GM18499 (cell line): ENCODE measurements at regions not wholly inside any gene's neighbourhood (a gene's known extent, or its start where the extent isn't known, plus 50 kb on each side); places are given as distances from the start of the nearest gene placed in this dataset.
"Not testable (repeated sequence)": the region's sequence is repeated elsewhere in the genome, so short reads cannot be mapped to it uniquely, and the experiment has no call there.

ENCODE experiments used
- ATAC-seq: cut with Tn5 transposase; IDR thresholded peaks from one replicate; pipeline ENCODE4 v1.9.1; 2021; ENCODE audit warnings: moderate number of reproducible peaks; ENCODE audit not compliant: insufficient read depth, unreplicated experiment

DNA sequence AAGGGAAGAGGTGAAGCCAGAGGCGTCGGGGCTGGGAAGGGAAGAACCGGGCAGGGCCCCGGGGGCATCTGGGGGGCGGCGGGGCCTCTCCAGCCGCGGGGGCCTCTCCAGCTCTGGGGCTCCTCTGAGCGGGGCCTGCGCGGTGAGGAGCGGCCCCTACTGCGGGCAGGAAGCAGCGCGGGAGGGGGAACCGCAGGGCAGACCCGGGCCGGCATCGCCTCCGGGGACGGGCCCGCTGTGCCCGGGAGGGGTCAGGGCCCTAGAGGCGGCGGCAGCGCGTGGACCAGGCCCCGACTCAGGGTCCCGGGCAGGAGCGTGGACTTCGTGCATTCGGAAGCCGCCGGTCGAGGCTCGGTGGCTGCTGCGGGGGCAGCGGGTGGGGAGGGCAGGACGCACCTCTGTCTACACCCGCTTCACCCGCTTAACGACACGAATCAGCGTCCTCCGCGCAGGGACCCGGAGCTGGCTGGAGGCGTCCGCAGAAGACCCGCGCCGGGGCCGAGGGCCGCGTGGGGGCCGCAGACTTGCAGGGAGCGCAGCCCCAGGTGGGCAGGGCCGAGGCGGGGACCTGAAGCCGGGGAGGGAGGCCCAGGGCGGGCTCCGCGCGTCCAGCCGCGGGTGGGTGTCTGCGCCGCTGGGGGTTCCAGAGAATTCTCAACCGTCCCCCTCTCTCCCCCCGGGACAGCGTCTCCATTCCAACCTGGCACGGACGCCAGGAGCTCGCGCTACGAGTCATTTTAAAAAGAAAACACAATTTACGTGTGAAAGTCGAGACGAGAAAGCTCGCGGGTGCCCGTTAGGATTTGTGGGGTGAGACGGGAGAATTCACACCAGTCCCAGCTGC lies 345.0 kb downstream of the ADGRD1 start:
- not testable (repeated sequence) for ATAC-seq

DNA sequence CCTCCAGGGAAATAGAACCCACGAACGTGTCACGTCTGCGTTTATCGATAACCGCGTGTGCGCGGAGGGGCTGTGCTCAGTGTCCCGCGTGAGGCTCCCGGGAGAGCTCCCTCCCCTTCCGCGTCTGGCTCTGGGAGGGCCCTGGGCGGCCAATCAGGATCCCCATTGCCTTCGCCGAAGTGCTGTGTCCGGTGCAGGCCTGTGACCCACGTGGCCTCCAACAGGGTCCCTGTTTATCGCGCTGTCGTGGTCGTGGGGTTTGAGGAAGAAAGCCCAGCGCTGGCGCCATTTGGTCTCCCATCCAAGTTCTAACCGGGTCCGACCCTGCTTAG lies 345.6 kb downstream of the ADGRD1 start:
- ATAC-seq = not testable (repeated sequence)

DNA sequence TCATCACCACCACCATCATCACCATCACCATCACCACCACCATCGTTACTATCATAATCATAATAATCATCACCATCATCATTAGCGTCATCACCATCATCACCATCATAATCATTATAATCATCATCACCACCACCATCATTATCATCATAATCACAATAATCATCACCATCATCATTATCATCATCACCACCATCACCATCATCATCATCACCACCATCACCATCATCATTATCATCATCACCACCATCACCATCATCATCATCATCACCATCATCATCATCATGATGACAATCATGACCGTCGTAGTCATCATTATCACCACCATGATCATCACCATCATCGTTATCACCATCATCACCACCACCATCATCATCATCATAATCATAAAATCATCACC lies 349.9 kb downstream of the ADGRD1 start:
- ATAC-seq = not testable (repeated sequence)

DNA sequence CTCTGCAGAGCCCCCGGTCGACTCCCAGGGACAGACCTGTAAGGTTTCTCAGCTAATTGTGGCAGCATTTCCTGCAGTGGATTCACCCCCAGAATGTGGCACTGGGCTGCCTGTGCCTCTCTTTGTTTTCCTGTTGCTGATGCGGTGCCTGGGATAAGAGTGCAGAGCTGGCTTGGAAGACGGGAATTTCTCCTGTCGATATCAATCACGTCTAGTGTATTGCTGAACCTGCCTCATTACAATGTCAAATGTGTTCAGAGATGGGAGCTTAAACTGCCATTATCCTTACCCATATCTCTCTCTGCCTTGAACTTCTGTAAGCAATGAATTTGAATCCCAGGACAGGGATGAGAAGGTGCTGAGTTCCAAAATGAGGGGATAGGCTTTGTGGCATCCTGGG lies 350.9 kb downstream of the ADGRD1 start:
- ATAC-seq = not testable (repeated sequence)

DNA sequence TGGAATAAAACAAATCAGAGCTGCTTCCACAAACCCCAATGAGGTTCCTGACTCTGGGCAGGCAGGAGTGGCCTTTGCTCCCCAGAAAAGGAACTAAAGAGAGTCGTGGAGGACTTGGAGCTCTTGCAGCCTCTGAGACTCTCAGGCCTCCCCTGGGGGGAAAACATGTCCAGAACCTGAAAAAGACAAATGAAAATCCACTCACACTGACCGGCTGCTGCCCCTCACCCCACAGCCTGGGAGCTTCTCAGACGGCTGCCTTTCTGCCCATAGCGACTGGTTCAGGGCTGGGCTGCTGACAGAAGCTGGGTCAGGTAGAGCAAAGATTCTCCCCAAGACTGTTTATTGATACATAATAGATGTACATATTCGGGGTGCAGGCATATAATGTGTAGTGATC lies 356.0 kb downstream of the ADGRD1 start:
- ATAC-seq = no peak

DNA sequence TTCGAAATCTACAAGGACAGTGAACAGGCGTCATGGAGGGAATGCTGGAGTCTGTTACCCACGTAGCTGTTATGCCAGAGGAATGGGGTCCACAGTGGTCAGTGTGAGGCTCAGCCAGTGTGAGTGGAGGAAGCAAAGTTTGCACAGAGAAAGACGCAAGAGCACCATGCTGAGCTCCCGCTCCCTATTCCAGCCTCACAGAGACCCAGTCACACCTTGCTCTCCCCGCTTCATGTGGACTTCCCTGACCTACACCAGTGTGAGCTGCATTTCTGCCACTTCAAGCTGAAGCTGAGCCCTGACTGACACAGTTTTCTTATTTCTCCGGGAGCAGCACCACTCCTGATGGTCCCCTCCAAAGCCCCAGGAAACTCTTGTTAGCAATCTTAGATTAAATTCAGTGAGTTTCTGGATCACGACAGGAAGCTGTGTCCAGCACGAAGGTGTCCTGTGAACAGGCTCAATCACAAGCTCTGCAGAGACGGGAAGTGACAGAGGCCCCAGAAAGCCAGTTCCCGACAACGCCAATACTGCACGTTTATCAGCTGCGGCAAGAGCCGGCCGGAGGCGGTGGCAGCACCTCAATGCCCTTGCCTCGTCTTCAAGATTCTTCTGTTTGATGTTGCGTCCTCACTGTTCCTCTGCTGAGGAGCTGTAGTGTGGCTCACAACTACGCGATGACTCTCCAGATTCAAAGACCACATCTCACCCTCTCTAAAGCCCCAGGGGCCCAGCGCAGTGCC lies 356.7 kb downstream of the ADGRD1 start:
- ATAC-seq = not testable (repeated sequence)

DNA sequence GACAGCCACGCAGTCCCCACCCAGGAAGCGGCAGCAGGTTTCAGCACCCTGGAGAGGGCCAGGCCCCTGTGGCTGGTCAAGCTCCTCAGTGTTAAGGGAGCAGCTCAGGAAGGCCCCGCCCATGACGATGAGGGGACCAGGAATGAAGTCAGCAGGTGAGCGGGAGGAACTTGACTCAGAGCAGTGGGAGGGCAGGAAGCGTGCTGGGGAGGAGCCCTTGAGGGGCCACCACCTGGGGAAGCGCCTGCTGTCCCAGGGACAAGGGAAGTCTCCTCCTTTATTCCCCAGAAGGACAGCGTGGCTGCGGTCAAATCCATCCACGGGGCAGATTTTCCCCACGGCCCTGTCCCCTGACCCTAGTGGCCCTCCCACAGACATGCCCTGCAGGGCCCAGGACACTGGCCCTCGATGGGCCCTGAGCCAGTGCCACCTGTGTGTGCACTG lies 357.6 kb downstream of the ADGRD1 start:
- ATAC-seq = not testable (repeated sequence)

DNA sequence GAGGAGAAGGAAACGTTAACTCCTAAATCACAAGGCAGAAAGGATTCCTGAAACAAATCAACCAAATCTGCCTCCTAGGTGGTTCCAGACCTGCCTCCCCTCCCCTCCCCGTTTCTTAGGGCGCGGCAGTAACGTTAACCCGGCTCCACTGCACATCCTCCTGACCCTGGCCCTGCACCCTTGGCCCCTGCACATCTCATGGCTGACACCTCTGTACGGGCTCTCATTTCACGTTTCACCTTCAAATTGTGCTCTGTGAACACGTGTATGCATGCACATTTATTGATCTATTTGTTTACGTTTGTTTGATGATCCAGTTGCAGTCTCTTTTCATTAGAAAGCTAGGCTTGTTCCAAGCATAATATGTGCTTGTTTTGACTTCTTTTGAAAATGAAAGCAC lies 358.1 kb downstream of the ADGRD1 start:
- ATAC-seq = no peak

DNA sequence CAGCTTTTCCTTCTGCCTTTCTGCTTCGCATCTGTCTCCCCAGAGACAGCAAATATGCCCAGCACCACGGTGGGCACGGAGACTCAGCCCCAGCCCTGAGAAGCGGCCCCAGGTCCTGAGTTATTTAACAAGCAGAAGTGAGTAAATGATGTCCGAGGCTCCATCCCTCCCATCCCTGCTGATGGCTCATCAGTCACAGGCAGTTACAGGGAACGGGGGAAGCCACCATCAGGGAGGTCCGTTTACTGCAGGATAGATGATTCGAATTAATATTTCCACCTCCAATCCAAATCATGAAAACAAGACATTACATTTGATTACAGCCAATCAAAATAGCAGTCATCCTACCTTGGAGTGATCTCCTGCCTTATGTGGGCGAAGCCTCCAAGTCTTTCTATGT lies 358.7 kb downstream of the ADGRD1 start:
- not testable (repeated sequence) for ATAC-seq

DNA sequence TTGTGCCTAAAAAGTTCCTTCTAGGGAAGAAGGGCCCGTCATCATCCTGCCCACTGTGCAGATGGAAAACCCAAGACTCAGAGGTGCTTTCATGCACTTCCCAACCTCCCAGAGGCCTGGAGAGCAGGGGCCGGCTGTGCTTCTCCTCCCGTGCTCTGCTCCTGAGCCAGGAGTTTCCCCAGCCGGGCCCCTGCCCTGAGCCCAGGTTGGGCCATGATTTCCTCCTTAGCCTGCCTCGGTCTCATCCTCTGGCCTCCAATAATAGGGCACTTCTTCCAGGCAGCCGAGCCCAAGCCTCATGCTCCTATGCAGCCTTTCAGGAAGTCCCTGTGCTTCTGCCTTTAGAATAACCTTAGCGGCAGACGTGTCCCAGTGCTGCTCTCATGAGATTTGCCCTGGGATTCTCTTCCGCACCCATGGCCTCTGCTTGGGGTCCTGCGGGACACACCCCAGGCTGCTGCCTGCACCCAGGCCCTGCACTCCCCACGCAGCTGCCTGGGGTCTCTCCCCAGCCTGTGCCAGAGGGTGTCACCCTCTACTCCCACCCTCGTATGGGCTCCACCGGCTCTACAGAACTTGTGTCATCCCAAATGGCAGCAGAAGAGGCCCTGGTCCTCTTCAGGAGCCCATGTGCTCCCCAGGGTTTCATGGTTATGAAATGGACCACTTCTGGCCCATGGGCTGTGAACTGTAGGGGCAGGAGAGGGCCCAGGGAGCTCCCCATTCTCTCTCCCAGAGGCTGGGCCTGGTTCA lies 359.3 kb downstream of the ADGRD1 start:
- ATAC-seq = no peak

DNA sequence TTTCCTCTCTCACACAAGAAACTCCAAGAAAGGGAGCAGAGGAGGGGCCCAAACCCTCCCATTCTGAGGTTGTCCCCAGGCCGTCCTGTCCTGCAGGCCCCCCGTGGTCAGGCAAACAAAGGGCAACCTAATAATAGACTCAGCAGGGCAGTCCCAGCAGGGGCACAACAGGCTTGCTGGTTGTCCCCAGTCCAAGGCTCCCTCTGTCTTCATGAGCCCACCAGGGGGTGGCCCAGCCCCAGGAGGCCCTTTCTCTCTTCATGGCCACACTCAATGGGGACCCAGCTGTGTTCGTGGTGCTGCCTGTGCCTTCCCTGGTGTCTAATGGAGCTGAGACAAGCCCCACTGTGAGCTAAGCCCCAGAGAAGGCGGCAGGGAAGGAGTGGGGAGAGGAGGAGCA lies 359.9 kb downstream of the ADGRD1 start:
- ATAC-seq = no peak

DNA sequence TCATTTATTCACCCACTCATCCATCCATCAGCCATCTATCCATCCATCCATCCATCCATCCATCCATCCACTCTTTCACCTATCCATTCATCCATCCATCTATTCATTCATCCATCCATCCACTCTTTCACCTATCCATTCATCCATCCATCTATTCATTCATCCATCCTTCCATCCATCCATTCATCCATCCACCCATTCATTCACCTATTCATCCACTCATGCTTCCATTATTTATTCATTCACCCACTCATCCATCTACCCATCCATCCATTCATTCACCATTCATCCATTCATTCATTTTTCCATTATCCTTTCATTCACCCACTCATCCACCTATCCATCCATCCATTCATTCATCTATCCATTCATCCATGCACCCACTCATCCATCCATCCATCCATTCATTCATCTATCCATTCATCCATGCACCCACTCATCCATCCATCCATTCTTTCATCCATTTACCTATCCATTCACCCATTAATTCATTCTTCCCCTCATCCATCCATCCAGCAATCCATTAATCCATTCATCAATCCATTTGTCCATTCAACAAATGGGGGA lies 360.9 kb downstream of the ADGRD1 start:
- no peak for ATAC-seq

DNA sequence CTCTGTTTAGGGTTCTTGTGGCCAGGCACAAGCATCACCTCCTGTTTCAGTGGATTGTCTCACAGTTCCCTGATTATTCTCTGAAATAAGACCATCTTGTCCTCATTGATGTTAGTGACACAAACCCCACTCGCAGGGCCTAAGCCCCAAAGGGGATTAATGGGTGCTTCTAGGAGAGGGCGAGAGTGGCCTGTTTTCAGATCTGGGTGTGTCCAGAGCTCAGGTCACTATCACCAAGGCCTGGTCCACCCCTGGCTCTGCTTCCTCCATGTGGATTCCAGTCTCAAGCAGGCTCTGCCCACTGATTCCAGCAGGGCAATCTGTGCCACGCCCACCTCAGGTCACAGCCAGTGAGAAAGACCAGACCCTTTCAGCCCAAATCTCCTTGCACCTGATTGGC lies 361.9 kb downstream of the ADGRD1 start:
- no peak for ATAC-seq

DNA sequence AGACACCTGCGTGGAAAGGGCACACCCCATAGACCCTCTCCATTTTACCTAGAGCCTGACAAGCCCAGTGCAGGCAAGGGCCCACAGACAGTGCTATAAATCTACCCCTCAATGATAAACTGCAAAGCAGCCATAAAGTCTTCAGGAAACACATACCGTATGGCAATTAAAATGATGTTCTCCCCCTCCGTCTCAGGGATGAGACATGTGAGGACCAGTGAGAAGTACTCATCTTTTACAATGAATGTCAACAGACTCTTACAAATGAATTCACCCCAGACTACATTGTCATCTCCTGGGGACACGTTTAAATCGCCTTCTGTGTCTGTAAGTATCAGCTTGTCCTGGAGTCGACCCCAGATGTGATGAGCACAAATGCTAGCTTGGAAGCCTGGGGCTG lies 362.7 kb downstream of the ADGRD1 start:
- ATAC-seq = no peak

DNA sequence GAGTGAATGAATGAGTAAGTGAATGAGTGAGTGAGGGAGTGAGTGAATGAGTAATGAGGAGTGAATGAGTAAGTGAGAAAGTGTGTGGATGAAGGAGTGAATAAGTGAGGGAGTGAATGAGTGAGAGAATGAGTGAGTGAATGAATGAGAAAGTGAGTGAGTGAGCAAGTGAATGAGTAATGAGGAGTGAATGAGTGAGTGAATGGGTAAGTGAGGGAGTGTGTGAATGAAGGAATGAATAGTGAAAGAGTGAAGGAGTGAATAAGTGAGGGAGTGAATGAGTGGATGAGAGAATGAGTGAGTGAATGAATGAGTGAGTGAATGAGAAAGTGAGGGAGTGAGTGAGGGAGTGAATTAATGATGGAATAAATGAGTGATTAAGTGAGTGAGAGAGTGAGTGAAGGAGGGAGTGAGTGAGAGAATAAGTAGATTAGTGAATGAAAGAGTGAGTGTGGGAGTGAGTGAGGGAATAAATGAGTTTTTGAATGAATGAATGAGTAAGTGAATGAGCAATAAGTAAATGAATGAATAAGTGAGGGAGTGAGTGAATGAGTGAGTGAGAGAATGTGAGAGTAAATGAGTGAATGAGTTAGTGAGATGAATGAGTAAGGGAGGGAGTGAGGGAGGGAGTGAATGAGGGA lies 364.5 kb downstream of the ADGRD1 start:
- ATAC-seq = no peak

DNA sequence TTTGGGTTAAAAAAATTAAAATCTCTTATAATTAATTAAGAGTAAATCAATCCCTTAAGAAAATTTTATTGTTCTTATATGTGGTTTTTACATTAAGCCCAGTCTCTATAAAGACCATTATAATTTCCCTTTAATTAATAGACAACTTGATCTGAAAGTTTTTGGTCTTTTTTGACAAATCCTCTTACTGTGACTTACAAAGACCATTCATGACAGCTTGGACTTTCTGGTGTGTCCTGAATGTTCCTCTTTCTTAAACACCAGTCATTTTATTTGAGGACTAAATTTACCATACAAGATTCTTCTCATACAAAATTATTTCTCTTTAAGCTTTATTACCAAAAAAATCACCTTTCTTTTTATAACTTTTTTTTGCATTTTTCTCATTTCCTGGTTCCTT lies 368.3 kb downstream of the ADGRD1 start:
- no peak for ATAC-seq

DNA sequence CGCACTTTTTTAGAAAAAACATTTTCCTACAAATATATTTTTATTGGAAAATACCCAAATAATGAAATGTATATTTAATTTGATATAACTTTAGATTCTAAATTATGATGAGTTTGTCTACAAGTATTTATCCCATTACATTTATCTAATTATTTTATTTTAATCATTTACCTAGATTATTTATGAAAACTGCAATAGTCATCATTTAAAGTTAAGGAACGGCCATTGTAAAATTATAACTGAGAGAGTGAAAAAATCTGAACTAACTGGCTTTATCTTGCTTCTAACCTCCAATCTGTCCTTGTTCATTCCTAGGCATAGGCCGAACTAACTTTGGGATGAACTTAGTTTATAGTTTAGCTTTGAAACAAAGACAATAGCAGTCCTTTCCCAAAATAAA lies 368.8 kb downstream of the ADGRD1 start:
- ATAC-seq = not testable (repeated sequence)

DNA sequence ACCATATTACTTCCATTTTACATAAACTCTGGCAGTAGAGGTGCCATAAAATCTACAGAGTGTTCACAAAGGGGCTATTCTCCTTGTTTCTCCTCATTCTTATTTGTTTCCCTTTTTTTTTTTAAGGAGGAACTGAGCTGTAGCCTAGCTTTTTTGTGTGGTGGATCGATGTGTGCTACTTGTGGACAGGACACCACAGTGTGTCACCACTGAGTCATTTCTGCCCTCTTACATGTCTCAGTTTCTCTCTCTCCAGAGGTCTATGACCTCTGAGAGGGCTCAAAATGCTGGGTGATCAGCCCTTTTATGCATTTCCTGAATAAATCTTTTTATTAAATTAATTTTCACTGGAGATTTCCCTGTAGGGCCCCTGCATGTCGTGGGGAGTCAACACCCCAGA lies 370.2 kb downstream of the ADGRD1 start:
- ATAC-seq = no peak

DNA sequence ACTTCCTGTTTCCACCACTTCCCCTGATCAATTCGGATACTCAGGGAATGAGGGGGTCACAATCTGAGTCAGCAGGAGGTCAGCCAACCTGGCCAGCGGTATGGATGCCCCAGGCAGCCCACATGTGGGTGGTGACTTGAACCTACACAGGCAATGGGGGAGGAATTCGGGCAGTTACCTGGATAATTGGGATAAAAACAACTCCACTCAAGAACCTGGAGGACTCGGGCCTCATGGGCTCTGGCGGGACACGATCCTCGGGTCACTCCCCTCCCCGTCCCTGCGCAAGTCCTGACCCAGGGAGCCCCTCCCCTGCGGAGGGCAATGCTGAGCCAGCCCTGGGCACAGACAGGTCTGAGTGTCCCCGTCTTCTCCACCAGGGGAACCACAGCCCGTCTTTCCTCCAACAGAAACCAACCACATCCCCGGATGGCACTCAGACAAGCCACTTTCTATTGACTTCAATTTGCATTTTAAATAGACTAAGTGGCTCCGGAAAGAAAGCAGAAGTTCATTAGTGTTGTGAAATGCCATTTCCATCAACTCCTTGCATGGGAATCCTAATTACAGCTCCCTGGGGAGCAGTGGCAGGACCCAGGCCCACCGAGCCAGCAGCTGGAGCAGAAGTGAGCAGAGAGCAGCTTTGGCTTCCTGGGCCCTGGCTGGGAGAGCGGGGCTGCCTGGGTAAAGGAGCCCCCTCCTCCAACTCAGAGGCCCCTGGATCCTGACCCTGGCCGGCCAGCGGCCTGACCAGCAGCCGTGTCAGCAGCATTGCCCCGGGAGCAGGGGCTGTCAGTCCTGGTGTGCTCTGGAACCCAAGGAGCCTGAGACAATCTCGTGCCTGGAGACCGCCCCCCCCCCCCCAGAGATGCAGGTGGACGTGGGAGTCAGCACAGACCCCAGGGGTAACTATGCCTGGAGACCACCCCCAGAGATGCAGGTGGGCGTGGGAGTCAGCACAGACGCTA lies 374.1 kb downstream of the ADGRD1 start:
- no peak for ATAC-seq
